ENCODE measurements at regions not wholly inside any gene's neighbourhood (a gene's known extent, or its start where the extent isn't known, plus 50 kb on each side); places are given as distances from the start of the nearest gene placed in this dataset.

DNA sequence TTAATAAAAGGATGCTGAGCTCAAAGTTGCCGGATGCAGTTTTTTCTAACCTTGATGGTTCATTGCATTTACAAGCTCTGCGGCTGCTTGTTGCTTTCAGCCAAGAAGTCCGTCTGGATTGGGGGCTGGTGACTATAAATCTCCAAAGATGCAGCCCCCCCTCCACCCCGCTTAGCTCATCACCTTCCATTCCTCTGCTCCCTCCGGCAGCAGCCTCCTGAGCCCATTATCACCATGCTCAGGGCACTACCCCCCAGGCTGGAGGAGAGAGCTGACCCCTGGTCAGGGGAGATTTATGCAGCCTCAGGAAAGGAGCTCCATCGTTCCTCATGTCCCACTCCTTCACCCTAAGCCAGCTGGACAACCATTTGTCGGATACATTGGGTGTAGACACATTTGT, 55.3 kb upstream of the ZRANB1 start:
- no peak for TF ChIP-seq POLR2A (IDR thresholded peaks at IDR 0.05)
- TF ChIP-seq POLR2AphosphoS5 (IDR thresholded peaks at IDR 0.05), result no peak
- TF ChIP-seq, protein P1, sequence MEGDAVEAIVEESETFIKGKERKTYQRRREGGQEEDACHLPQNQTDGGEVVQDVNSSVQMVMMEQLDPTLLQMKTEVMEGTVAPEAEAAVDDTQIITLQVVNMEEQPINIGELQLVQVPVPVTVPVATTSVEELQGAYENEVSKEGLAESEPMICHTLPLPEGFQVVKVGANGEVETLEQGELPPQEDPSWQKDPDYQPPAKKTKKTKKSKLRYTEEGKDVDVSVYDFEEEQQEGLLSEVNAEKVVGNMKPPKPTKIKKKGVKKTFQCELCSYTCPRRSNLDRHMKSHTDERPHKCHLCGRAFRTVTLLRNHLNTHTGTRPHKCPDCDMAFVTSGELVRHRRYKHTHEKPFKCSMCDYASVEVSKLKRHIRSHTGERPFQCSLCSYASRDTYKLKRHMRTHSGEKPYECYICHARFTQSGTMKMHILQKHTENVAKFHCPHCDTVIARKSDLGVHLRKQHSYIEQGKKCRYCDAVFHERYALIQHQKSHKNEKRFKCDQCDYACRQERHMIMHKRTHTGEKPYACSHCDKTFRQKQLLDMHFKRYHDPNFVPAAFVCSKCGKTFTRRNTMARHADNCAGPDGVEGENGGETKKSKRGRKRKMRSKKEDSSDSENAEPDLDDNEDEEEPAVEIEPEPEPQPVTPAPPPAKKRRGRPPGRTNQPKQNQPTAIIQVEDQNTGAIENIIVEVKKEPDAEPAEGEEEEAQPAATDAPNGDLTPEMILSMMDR (IDR thresholded peaks at IDR 0.05), result no peak
- TF ChIP-seq EP300 (IDR thresholded peaks at IDR 0.05), result no peak
- Histone ChIP-seq H3K4me3 (no peak overlapping the region), H3K4me1 (no peaks in the 10 kb centered on the region), H3K9me3 (peaks cover 0 to 8% (median 0%) of the 10 kb centered on the region in 4 donors), H3K36me3 (no peaks in the 10 kb centered on the region), H3K27me3 (no peaks in the 10 kb centered on the region), H3K27ac (no peak overlapping the region)
- 83 to 85% methylated on average over 6 to 7 of the region's 7 CpGs for WGBS, 2 donors
- no peak for ATAC-seq (ENCODE audit: low FRiP score in 2 of 2)
- peak in 1 of 2 donors; percentile 6 for DNase-seq

- 100% methylated on average over 1 of the region's 1 CpG for WGBS, 2 donors
- peak in 1 of 2 donors; percentile 1 for DNase-seq
Measured at GRCh38 chr10:124888262-124888661, 53.7 kb upstream of the ZRANB1 start.

DNA sequence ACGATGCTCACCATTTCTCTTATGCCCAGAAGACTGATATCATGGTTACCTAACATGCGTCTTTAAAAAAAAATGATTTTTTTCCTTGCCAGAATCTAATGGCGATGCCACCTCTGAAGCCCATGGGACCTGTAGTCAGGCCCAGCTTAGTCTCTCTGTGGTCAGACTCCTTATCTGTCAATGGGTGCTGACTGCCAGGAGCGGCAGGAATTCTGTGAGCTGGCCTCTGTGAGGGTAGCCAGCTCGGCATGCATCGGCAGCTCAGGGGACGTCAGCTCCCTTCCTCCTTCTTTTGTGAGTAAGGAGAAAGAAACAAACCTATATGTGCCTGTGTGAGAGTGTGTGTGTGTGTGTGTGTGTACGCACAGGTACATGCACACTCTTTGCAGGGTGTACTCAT, 49.9 kb upstream of the ZRANB1 start:
- Histone ChIP-seq H3K4me3 (no peak overlapping the region), H3K27ac (no peak overlapping the region), H3K9me3 (no peaks in the 10 kb centered on the region), H3K27me3 (no peaks in the 10 kb centered on the region), H3K36me3 (no peaks in the 10 kb centered on the region), H3K4me1 (no peaks in the 10 kb centered on the region)
- TF ChIP-seq EP300 (IDR thresholded peaks at IDR 0.05) (no peak), POLR2A (IDR thresholded peaks at IDR 0.05) (no peak), POLR2AphosphoS5 (IDR thresholded peaks at IDR 0.05) (no peak)
- TF ChIP-seq, protein P1 (IDR thresholded peaks at IDR 0.05), result no peak
- 86 to 93% methylated on average over 7 to 8 of the region's 8 CpGs for WGBS, 2 donors
- ATAC-seq (ENCODE audit: low FRiP score in 2 of 2) (no peak), DNase-seq (no peak)

More at GRCh38 chr10:124888262-124888661, 53.7 kb upstream of the ZRANB1 start:
- TF ChIP-seq EP300 (IDR thresholded peaks at IDR 0.05) (no peak), POLR2A (IDR thresholded peaks at IDR 0.05) (no peak), POLR2AphosphoS5 (IDR thresholded peaks at IDR 0.05) (no peak)
- TF ChIP-seq, protein P1 (IDR thresholded peaks at IDR 0.05), result no peak
- no peak for ATAC-seq (ENCODE audit: low FRiP score in 2 of 2)
- no peaks in the 10 kb centered on the region for H3K9me3 ChIP-seq
- no peaks in the 10 kb centered on the region for H3K36me3 ChIP-seq
- no peak overlapping the region for H3K4me3 ChIP-seq
- no peaks in the 10 kb centered on the region for H3K4me1 ChIP-seq
- H3K27me3 ChIP-seq, result no peaks in the 10 kb centered on the region
- no peak overlapping the region for H3K27ac ChIP-seq
